Neural progenitor cell (in vitro differentiated cells): ENCODE measurements at regions not wholly inside any gene's neighbourhood (a gene's known extent, or its start where the extent isn't known, plus 50 kb on each side); places are given as distances from the start of the nearest gene placed in this dataset.

Experiments
- EZH2 ChIP-seq: fragments of 200-600 bp; sonication (generic); IDR thresholded peaks from 2 replicates; pipeline ENCODE4 v1.6.1; 2017; ENCODE audit warnings: antibody characterized with exemption, mild to moderate bottlenecking, moderate library complexity
- EZH2phosphoT487 ChIP-seq: fragments of 200-600 bp; sonication (generic); IDR thresholded peaks from 2 replicates; pipeline ENCODE4 v1.6.1; 2017; ENCODE audit warnings: antibody characterized with exemption
- TF ChIP-seq, protein P1 (sequence below): fragments of 200-600 bp; sonication (generic); IDR thresholded peaks from 2 replicates; pipeline ENCODE4 v1.5.1; 2017; ENCODE audit warnings: antibody characterized with exemption, mild to moderate bottlenecking

DNA sequence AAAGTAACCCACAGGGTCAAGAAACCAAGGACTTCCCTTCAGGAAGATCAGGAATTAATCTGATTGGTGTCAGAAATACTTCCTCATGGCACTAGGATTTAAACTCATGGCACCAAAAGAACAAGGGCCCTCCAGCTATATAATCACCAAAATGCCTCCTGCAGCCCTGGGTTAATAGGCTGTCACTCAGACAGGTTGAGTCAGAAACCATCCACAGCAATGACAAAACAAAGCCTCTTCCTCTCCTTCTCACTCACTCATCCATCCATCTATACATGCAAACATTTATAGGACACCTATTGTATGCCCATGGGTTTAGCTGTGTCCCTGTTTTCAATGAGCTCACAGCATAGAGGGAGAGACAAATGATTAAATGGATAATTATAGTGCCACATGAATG is 62.5 kb upstream of the SPOCK1 start:
- TF ChIP-seq, protein P1, sequence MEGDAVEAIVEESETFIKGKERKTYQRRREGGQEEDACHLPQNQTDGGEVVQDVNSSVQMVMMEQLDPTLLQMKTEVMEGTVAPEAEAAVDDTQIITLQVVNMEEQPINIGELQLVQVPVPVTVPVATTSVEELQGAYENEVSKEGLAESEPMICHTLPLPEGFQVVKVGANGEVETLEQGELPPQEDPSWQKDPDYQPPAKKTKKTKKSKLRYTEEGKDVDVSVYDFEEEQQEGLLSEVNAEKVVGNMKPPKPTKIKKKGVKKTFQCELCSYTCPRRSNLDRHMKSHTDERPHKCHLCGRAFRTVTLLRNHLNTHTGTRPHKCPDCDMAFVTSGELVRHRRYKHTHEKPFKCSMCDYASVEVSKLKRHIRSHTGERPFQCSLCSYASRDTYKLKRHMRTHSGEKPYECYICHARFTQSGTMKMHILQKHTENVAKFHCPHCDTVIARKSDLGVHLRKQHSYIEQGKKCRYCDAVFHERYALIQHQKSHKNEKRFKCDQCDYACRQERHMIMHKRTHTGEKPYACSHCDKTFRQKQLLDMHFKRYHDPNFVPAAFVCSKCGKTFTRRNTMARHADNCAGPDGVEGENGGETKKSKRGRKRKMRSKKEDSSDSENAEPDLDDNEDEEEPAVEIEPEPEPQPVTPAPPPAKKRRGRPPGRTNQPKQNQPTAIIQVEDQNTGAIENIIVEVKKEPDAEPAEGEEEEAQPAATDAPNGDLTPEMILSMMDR, result no peak
- TF ChIP-seq EZH2phosphoT487 (no peak), EZH2 (no peak)
